ENCODE measurements at regions not wholly inside any gene's neighbourhood (a gene's known extent, or its start where the extent isn't known, plus 50 kb on each side); places are given as distances from the start of the nearest gene placed in this dataset.
A peak's percentile ranks its signal among the peaks of the same experiment; 100 is the strongest.
"Not testable (repeated sequence)": the region's sequence is repeated elsewhere in the genome, so short reads cannot be mapped to it uniquely, and the experiment has no call there.

DNA sequence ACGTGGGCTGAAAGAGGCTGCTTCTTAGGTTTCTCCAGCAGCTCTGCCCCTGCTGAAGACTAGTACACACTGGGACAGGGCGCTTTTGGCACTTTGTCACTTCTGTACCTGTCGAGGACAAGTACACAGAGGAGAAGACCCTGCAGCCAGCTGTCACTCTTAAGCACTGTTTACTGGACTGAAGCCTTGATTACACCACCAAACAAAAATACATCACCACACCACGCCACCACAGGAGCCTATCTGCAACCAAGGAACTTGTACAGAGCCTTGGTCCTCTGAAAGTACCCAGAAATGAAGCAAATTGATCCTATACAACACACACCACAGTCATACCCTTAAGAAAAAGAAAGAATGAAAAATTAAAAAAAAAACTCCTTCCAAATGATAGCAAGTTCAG, 1509.5 kb upstream of the TPTE start:
- DNase-seq; H3K4me1 ChIP-seq (ENCODE audit: control insufficient read depth, insufficient read depth, low read length); H3K9me3 ChIP-seq (ENCODE audit: control insufficient read depth, low read length); intact Hi-C loops (cut with DNase I); ATAC-seq; H3K27ac ChIP-seq (ENCODE audit: low read length); H3K4me3 ChIP-seq (ENCODE audit: low read length); H3K27me3 ChIP-seq (ENCODE audit: control insufficient read depth, insufficient read depth): not testable (repeated sequence)
- 31% methylated on average over 4 of the region's 4 CpGs for WGBS

- 56% methylated on average over 8 of the region's 8 CpGs for WGBS
- H3K4me1 ChIP-seq (ENCODE audit: control insufficient read depth, insufficient read depth, low read length); H3K27ac ChIP-seq (ENCODE audit: low read length); ATAC-seq; H3K27me3 ChIP-seq (ENCODE audit: control insufficient read depth, insufficient read depth); intact Hi-C loops (cut with DNase I); H3K4me3 ChIP-seq (ENCODE audit: low read length); H3K9me3 ChIP-seq (ENCODE audit: control insufficient read depth, low read length): not testable (repeated sequence)
- peak in 1 of 3 donors; percentile 25 for DNase-seq
Observed at GRCh38 chr21:9013502-9014242, 1507.7 kb upstream of the TPTE start.

DNA sequence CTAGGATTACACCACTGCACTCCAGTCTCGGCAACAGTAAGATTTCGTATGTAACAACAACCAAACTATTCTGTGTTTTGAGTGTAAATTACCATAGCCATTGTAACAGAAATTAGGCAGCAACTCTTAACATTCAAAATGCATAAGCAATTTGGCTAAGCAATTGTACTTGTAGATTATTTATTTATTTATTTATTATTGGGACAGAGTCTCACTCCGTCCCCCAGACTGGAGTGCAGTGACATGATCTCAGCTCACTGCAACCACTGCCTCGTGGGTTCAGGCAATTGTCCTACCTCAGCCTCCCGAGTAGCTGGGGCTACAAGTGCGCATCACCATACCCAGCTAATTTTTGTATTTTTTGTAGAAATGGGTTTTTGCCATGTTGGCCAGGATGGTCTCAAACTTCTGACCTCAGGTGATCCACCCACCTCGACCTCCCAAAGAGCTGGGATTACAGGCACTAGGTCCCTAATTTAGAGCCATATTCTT, 1507.1 kb upstream of the TPTE start:
- ATAC-seq; H3K27me3 ChIP-seq (ENCODE audit: control insufficient read depth, insufficient read depth); H3K9me3 ChIP-seq (ENCODE audit: control insufficient read depth, low read length); H3K4me1 ChIP-seq (ENCODE audit: control insufficient read depth, insufficient read depth, low read length); H3K4me3 ChIP-seq (ENCODE audit: low read length); H3K27ac ChIP-seq (ENCODE audit: low read length); DNase-seq; intact Hi-C loops (cut with DNase I): not testable (repeated sequence)
- 68% methylated on average over 7 of the region's 7 CpGs for WGBS

DNA sequence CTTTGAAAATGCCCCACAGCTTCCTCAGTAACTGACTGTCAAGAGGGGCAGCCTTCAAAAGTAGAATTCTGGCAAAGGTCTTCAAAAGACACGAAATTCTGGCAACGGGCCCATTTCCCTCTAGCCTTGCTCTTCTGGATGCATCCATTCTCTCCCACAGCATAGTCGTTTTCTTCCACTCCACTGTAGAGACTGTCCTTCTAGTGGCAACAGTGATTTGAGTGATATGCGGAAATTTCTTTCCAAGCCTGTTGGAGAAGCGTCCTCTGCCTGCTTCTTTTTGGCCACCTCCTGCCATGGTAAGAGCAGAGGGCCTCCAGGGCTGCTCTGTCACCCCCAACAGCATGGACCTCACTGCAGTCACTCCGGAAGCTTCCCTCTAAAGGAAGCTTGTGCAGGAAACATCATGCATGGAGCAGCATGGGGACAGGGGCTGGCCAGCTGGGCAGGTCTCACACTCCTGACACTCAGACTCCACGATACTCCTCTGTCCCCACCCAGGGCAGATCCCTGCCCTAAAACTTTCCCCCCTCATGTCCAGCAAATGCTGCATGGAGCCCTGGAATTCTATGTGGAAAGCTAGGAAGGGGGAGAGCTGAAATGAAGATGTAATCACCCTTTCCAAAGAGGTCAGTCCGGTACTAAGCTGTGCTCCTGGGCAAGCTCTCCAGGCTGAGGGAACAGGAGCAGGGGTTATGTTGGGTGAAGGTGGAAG, 1505.7 kb upstream of the TPTE start:
- H3K4me1 ChIP-seq (ENCODE audit: control insufficient read depth, insufficient read depth, low read length); H3K4me3 ChIP-seq (ENCODE audit: low read length); intact Hi-C loops (cut with DNase I); H3K27me3 ChIP-seq (ENCODE audit: control insufficient read depth, insufficient read depth); H3K9me3 ChIP-seq (ENCODE audit: control insufficient read depth, low read length); ATAC-seq; H3K27ac ChIP-seq (ENCODE audit: low read length): not testable (repeated sequence)
- DNase-seq, result peak in 1 of 3 donors; percentile 30
- 55% methylated on average over 7 of the region's 8 CpGs for WGBS

- peak in 1 of 3 donors; percentile 43 for DNase-seq
- H3K27ac ChIP-seq (ENCODE audit: low read length); H3K27me3 ChIP-seq (ENCODE audit: control insufficient read depth, insufficient read depth); intact Hi-C loops (cut with DNase I); H3K4me3 ChIP-seq (ENCODE audit: low read length); H3K9me3 ChIP-seq (ENCODE audit: control insufficient read depth, low read length); H3K4me1 ChIP-seq (ENCODE audit: control insufficient read depth, insufficient read depth, low read length); ATAC-seq: not testable (repeated sequence)
- WGBS, result 65% methylated on average over 2 of the region's 2 CpGs
Observed at GRCh38 chr21:9017206-9017605, 1504.2 kb upstream of the TPTE start.

GRCh38 chr21:9018731-9019253, 1502.6 kb upstream of the TPTE start:
- ATAC-seq; intact Hi-C loops (cut with DNase I); H3K27ac ChIP-seq (ENCODE audit: low read length); H3K27me3 ChIP-seq (ENCODE audit: control insufficient read depth, insufficient read depth); H3K4me1 ChIP-seq (ENCODE audit: control insufficient read depth, insufficient read depth, low read length); H3K4me3 ChIP-seq (ENCODE audit: low read length); H3K9me3 ChIP-seq (ENCODE audit: control insufficient read depth, low read length): not testable (repeated sequence)
- peak in 2 of 3 donors; percentile 34 to 35 for DNase-seq
- WGBS, result 44% methylated on average over 5 of the region's 5 CpGs

DNA sequence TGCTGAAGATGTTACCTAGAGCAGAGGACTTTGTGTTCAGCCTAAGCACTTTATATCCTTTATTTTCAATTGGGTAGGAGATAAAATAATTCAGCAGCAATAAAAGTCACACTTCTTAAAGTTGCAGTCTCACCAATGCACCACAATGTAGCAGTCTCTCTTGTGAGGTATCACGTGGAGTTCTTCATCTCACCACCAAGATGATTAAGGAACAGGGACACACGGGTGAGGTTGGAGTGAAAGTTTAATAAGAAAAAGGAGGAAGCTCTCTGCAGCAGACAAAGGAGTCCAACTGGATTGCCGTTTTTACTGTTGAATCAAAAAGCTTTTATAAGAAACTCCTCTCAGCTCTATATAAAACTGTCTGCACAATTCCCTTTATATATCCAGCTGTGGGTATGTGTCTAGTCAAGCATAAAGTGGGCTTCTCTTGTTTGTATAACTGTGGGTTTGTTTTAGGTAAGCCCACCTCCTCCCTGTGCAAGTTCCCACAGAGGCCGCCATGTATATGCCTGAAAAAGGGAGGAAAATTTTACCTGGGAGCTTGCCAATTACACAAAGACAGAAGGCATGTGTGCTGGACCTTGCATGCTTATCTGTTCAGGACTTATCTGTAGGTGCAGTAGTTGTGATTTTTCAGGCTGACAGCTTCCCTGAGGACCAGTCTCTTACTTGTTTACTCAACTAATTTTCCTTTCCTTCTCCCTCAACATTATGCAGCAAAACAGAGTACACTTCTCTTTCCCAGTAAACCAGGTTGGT, 1497.2 kb upstream of the TPTE start:
- intact Hi-C loops (cut with DNase I); H3K9me3 ChIP-seq (ENCODE audit: control insufficient read depth, low read length); H3K4me3 ChIP-seq (ENCODE audit: low read length); DNase-seq; H3K4me1 ChIP-seq (ENCODE audit: control insufficient read depth, insufficient read depth, low read length); H3K27me3 ChIP-seq (ENCODE audit: control insufficient read depth, insufficient read depth); H3K27ac ChIP-seq (ENCODE audit: low read length); ATAC-seq: not testable (repeated sequence)
- WGBS, result 35% methylated on average over 4 of the region's 4 CpGs

DNA sequence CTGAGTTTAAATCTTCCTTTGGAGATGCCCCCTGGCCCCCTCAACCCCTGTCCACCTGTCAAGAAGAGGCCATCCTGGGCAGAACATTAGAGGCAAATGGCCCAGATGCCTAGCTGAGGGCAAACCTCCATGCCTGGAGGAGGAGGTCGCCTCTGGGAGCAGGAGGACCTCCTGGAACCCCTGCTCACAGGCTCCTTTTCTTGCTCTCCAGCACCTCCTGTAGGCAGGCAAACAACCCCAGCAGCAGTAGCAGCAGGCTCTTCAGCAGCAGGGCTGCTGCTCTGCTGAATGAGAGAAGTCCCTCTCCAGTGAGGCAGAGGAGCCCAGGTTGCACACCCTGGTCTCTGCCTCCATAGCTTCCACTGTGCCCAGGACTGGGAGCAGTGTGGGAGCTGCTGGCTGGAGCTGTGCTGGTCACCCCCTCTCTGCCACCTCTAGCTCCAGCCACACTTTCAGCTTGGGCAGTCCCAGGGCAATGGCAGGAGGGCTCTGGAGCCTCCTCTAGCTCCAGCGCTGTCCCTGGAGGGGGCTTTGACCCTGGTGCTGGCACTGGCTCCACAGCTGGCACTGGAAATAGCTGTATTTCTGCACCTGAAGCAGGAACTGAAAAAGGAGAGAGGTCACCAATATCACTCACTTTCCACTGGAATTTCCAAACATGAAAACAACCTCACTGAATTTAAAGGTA, 1494.5 kb upstream of the TPTE start:
- intact Hi-C loops (cut with DNase I); ATAC-seq: not testable (repeated sequence)

GRCh38 chr21:9027417-9027800, 1494.0 kb upstream of the TPTE start:
- H3K27ac ChIP-seq (ENCODE audit: low read length); H3K4me1 ChIP-seq (ENCODE audit: control insufficient read depth, insufficient read depth, low read length); intact Hi-C loops (cut with DNase I); H3K27me3 ChIP-seq (ENCODE audit: control insufficient read depth, insufficient read depth); H3K4me3 ChIP-seq (ENCODE audit: low read length); ATAC-seq; H3K9me3 ChIP-seq (ENCODE audit: control insufficient read depth, low read length): not testable (repeated sequence)
- DNase-seq, result peak in 1 of 3 donors; percentile 40
- 84% methylated on average over 2 of the region's 2 CpGs for WGBS

More for the DNA sequence above, 1494.5 kb upstream of the TPTE start:
- not testable (repeated sequence) for H3K27me3 ChIP-seq (ENCODE audit: control insufficient read depth, insufficient read depth); H3K4me3 ChIP-seq (ENCODE audit: low read length); H3K9me3 ChIP-seq (ENCODE audit: control insufficient read depth, low read length); H3K4me1 ChIP-seq (ENCODE audit: control insufficient read depth, insufficient read depth, low read length); H3K27ac ChIP-seq (ENCODE audit: low read length)
- WGBS, result 29% methylated on average over 2 of the region's 2 CpGs
- peak in 1 of 3 donors; percentile 9 for DNase-seq

DNA sequence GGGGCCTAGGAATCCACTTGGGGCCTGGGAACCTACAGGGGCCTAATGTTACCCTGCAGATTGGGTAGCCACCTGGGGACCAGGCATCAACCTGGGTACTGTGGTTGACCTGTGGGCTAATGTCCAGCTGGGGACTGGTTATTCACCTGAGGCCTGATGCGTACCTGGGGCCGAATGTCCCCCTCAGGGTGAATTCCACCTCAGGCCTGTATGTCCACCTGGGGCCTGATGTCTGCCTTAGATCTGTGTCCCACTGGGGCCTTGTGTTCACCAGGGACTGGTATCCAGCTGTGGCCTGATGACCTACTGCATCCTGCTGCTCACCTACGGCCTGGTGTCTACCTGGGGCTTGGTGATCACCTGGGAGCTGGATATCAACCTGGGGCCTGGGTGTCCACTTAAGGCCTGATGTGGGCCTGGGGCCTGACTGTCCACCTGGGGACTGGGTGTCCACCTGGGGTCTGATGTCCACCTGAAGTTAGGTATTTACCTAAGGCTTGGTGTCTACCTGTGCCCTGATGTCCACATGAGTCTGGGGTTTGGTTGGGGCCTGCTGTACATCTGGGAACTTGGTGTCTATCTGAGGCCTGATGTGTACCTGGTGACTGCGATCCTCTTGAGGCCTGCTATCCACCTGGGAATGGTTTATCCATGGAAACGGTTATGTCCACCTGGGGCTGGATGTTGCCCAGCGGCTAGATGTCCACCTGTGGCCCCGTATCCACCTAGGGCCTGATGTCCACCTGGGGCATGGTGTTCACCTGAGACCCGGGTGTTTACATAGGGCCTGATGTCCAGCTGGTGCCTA, 1492.6 kb upstream of the TPTE start:
- ATAC-seq; H3K4me1 ChIP-seq (ENCODE audit: control insufficient read depth, insufficient read depth, low read length); H3K27ac ChIP-seq (ENCODE audit: low read length); intact Hi-C loops (cut with DNase I); H3K4me3 ChIP-seq (ENCODE audit: low read length); H3K27me3 ChIP-seq (ENCODE audit: control insufficient read depth, insufficient read depth); H3K9me3 ChIP-seq (ENCODE audit: control insufficient read depth, low read length): not testable (repeated sequence)
- 81% methylated on average over 8 of the region's 8 CpGs for WGBS
- peak in 2 of 3 donors; percentile 36 for DNase-seq

Data from right cardiac atrium (tissue), 5 donors.